HG03442 (cell line): ENCODE measurements at regions not wholly inside any gene's neighbourhood (a gene's known extent, or its start where the extent isn't known, plus 50 kb on each side); places are given as distances from the start of the nearest gene placed in this dataset.
"Not testable (repeated sequence)": the region's sequence is repeated elsewhere in the genome, so short reads cannot be mapped to it uniquely, and the experiment has no call there.

Experiments
- ATAC-seq: cut with Tn5 transposase; IDR thresholded peaks from one replicate; pipeline ENCODE4 v1.9.1; 2021; ENCODE audit warnings: mild to moderate bottlenecking, moderate library complexity; ENCODE audit not compliant: unreplicated experiment

DNA sequence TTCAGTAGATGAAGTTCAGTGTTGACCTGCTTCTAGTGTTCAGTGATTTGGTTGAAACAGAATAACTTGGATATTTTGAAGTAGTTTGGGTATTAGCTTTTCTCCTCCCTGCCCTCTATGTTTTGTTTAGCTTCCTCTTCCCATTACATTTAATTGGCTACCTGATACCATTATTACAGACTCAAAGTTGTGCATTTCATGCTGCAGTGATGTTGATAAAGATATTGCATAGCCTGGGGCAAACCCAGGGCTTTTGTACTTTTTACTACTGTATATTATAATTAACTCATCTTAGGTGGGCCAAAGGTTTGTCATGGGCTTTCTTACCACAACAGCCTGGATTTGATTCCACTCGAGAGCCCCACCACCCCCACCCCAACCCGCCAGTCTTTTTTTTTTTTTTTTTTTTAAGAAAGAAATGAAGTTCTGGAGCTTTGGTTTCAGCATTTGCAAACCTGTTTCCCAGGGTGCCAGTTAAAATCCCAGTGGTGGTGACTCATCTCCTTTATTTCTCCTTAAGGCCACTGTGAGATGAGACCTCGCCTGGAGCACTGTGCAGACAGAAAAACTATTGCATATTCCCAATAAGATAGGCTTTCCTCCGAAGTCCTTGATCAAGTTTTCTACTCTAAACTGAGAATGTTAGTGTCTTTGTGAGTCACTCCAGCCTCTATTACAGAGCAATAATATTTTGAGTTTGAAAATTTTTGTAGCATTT lies 393.7 kb upstream of the FANCL start:
- no peak for ATAC-seq

GRCh38 chr2:58633613-58634365 lies 392.7 kb upstream of the FANCL start:
- ATAC-seq, result no peak

DNA sequence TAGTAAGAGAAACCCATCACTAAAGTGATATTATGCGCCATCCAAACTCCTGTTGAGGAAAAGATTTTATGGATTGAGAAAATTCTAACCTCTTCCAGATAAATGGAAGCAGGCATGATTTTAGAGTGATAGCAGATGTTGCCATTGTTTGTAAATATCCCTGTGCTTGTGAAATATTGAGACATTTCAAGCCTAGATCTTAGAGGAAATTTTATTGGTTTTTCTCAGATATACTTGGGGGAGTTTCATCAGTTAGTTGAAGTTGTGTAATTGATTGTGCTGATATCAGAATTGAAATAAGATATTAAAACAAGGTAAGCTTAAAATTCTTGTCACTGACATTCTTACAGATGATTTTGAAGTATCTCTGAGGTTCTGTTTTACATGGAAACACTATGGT lies 390.9 kb upstream of the FANCL start:
- no peak for ATAC-seq

GRCh38 chr2:58629545-58630119 lies 388.5 kb upstream of the FANCL start:
- ATAC-seq, result no peak

GRCh38 chr2:58620896-58621295 lies 379.8 kb upstream of the FANCL start:
- ATAC-seq, result no peak

GRCh38 chr2:58620093-58620492 lies 379.0 kb upstream of the FANCL start:
- ATAC-seq, result no peak

DNA sequence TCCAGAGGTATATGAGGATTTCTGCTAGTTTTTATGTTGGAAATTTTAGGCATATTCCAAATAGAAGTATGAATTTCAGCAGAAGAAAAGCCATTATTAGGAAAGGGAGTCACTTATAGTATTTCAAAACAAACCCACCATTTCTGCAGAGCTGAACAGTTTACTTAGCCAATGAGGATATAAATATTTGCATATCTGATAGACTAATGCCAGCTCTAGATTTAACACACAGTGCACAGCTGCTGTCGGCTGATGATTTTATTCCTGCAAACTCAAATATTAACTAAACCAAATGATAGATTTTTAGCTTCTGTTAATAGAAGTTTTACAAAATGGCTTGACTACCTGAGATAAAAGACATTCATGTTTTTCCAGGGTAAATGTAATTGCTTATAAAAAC lies 375.8 kb upstream of the FANCL start:
- no peak for ATAC-seq

GRCh38 chr2:58614219-58614618 lies 373.1 kb upstream of the FANCL start:
- no peak for ATAC-seq

GRCh38 chr2:58612973-58613372 lies 371.8 kb upstream of the FANCL start:
- ATAC-seq, result no peak

DNA sequence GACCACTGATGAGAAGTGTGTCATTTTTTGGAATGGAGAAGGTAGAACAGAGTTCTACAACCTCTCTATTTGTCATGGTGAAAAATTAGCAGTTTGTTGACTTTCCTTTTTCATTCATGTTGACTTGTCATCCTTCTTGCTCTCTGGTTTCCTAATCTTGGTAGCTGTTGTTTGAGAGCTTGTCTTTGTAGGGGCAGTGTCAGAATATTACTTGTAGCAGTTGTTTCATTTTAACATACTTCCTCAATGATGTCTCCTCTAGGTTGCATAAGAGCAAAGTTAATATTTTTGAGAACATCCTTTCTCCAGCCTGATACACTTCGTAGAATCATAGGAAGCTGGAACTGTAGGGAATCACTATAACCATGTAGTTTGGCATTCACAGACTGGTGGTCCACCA lies 368.2 kb upstream of the FANCL start:
- ATAC-seq, result no peak

DNA sequence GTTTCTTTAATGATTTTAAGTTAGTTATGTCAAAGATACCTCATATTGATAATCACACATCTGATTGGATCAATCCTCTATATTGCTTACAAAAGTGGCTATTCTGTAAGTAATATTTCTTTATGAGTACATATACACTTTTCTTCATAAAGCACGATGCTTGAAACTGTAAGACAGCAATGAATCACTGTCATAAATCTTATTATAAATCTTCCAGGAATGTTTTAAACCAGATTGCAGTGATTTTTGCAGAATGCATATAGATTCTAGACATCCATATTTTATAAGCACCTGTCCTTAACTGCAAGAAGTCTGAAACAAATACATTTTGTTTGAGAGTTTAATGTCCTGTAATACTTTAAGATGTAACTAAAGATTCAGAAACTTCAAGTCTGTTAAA lies 367.0 kb upstream of the FANCL start:
- no peak for ATAC-seq

DNA sequence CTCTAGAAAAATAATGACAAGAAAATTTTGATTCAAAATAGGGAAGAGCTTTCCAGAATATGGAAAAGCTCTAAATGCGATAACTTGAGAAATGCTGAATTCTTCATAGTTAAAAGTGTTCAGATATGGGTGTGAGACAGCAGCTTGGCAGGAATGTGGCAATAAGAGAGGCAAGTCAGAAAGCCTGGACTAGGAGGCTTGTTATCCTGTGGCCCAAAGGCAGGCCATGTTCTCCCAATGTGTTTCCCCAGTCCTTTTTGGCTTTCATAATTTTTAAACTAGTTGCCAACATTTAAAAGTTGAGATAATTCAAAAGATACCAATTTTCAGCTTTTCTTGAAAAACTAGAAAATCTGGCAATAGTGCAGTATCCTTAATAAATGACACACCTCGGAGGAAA lies 366.3 kb upstream of the FANCL start:
- no peak for ATAC-seq

DNA sequence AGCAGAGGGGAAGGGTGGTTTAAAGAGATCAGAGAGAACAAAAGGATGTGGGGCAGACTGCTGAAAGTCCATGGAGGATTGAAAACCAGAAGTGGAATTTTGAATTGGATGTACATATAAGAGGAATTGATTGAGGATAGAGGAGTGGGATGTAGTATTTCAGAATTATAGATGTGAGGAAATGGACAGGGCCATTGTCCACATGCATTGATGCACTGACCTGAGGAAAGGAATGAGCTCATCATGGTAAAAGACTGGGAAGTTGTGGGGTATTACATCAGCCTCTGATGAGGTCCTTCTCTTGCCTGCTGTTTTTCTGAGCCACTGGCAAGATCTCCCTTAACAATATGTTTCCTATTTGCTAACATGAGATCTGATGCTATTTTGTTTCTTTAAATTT lies 365.7 kb upstream of the FANCL start:
- no peak for ATAC-seq

- ATAC-seq, result no peak
Observed at GRCh38 chr2:58604096-58604495, 363.0 kb upstream of the FANCL start.

- ATAC-seq, result no peak
Observed at GRCh38 chr2:58601017-58601416, 359.9 kb upstream of the FANCL start.

- no peak for ATAC-seq
Observed at GRCh38 chr2:58598171-58598570, 357.0 kb upstream of the FANCL start.

DNA sequence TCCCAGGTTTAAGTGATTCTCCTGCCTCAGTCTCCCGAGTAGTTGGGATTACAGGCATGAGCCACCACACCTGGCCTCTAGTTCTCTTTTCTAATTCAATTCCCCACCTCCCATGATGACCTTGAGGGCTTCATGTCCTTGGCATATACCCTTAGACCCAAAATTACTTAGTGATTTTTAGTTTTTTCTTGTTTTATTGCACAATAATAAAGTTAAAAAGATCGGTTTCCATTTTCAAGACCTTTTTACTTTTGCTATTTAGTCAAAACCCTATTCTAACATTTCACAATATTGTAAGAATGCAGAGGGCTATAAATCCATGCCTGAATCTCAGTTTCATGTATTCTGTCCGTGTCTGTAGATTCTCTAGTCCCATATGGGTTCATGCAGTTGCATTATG lies 354.6 kb upstream of the FANCL start:
- ATAC-seq, result no peak

GRCh38 chr2:58594762-58595161 lies 353.6 kb upstream of the FANCL start:
- no peak for ATAC-seq

- ATAC-seq, result no peak
Observed at GRCh38 chr2:58594175-58594574, 353.1 kb upstream of the FANCL start.

GRCh38 chr2:58586178-58586577 lies 345.1 kb upstream of the FANCL start:
- not testable (repeated sequence) for ATAC-seq

GRCh38 chr2:58585233-58585632 lies 344.1 kb upstream of the FANCL start:
- ATAC-seq, result no peak

- ATAC-seq, result no peak
Observed at GRCh38 chr2:58584606-58585118, 343.5 kb upstream of the FANCL start.
